BJ (cell line): ENCODE measurements at regions not wholly inside any gene's neighbourhood (a gene's known extent, or its start where the extent isn't known, plus 50 kb on each side); places are given as distances from the start of the nearest gene placed in this dataset.

Experiments used
- CTCF ChIA-PET: fragments of 350-600 bp; formaldehyde crosslinking; extraction: SDS; loops from one replicate; lab custom pipeline; 2021; ENCODE audit warnings: antibody characterized with exemption, inconsistent platforms; lab: Yijun Ruan, JAX
- POLR2A ChIA-PET: fragments of 300-600 bp; sonication (Branson Sonifier 250); formaldehyde crosslinking; extraction: SDS; loops from one replicate; lab custom pipeline; 2021; ENCODE audit warnings: antibody characterized with exemption; lab: Charles Lee
- DNase-seq: peaks from one replicate; pipeline ENCODE4 v3.0.0-alpha.2; 2011; ENCODE audit warnings: low read depth
- H3K27me3 ChIP-seq: 2 replicates; pipeline ENCODE4 v1.6.0; 2011; ENCODE audit warnings: low read length; ENCODE audit not compliant: control insufficient read depth, insufficient read depth
- H3K36me3 ChIP-seq: 2 replicates; pipeline ENCODE4 v1.5.1; 2011; ENCODE audit warnings: low read length; ENCODE audit not compliant: control insufficient read depth, insufficient read depth
- H3K4me3 ChIP-seq: 2 replicates; pipeline ENCODE4 v1.5.1; 2011; ENCODE audit warnings: low read depth, mild to moderate bottlenecking, control low read depth, low read length
- CTCF ChIP-seq: IDR thresholded peaks from 2 replicates; pipeline ENCODE4 v1.5.1; 2011; ENCODE audit warnings: low read depth, mild to moderate bottlenecking, control low read depth, inconsistent platforms, low read length, moderate library complexity; ENCODE audit not compliant: insufficient read depth

GRCh38 chr13:86572115-86572514 lies 772.9 kb upstream of the SLITRK6 start:
- DNase-seq = no peak
- no peak for TF ChIP-seq CTCF
- Histone ChIP-seq H3K27me3 (no peaks in the 10 kb centered on the region), H3K36me3 (no peaks in the 10 kb centered on the region), H3K4me3 (no peak overlapping the region)
- POLR2A ChIA-PET = no interaction called here
- CTCF ChIA-PET = no interaction called here

- no peak for TF ChIP-seq CTCF
- ChIA-PET CTCF (no interaction called here), POLR2A (no interaction called here)
- Histone ChIP-seq H3K27me3 (no peaks in the 10 kb centered on the region), H3K36me3 (no peaks in the 10 kb centered on the region), H3K4me3 (no peak overlapping the region)
- DNase-seq = no peak
Measured at GRCh38 chr13:86579662-86580061, 780.4 kb upstream of the SLITRK6 start.

GRCh38 chr13:86581706-86582105 lies 782.5 kb upstream of the SLITRK6 start:
- no peak overlapping the region for H3K4me3 ChIP-seq
- DNase-seq = no peak
- ChIA-PET CTCF (no interaction called here), POLR2A (no interaction called here)
- no peaks in the 10 kb centered on the region for H3K36me3 ChIP-seq
- no peaks in the 10 kb centered on the region for H3K27me3 ChIP-seq
- no peak for TF ChIP-seq CTCF

- Histone ChIP-seq H3K27me3 (no peaks in the 10 kb centered on the region), H3K36me3 (no peaks in the 10 kb centered on the region), H3K4me3 (no peak overlapping the region)
- no peak for DNase-seq
- ChIA-PET POLR2A (no interaction called here), CTCF (no interaction called here)
- no peak for TF ChIP-seq CTCF
Measured at GRCh38 chr13:86584301-86584700, 785.1 kb upstream of the SLITRK6 start.

- no peaks in the 10 kb centered on the region for H3K36me3 ChIP-seq
- ChIA-PET CTCF (no interaction called here), POLR2A (no interaction called here)
- no peaks in the 10 kb centered on the region for H3K27me3 ChIP-seq
- TF ChIP-seq CTCF = no peak
- DNase-seq = peak; percentile 1
- H3K4me3 ChIP-seq = no peak overlapping the region
Measured at GRCh38 chr13:86585835-86586234, 786.6 kb upstream of the SLITRK6 start.
